GM12873 (cell line): ENCODE measurements at regions not wholly inside any gene's neighbourhood (a gene's known extent, or its start where the extent isn't known, plus 50 kb on each side); places are given as distances from the start of the nearest gene placed in this dataset.

Source experiments
- TF ChIP-seq, protein P1 (sequence below): IDR thresholded peaks from 2 replicates; pipeline ENCODE4 v1.5.1; 2012; ENCODE audit warnings: low read depth, mild to moderate bottlenecking, moderate library complexity, low read length, control low read depth; ENCODE audit not compliant: insufficient read depth; ENCODE audit errors: missing control alignments

DNA sequence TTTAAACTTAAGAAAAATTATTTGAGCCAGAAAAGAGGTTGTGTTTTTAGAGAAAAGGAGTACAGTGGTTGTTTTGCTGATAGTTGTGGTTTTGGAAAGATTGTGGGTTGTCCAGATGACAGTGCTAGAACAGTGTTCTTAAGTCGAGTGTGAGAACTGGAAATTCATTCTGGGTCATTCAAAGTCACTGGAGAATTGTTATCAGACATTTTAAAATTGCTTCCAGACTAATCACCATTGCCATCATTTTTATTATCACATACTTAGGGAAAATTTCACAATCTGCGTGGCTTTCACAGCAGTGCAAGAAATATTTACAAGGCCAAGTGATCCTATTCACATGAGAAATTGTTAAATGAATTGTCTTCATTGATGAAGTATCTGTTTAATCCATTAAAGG is 242.2 kb upstream of the DDI1 start:
- TF ChIP-seq, protein P1, sequence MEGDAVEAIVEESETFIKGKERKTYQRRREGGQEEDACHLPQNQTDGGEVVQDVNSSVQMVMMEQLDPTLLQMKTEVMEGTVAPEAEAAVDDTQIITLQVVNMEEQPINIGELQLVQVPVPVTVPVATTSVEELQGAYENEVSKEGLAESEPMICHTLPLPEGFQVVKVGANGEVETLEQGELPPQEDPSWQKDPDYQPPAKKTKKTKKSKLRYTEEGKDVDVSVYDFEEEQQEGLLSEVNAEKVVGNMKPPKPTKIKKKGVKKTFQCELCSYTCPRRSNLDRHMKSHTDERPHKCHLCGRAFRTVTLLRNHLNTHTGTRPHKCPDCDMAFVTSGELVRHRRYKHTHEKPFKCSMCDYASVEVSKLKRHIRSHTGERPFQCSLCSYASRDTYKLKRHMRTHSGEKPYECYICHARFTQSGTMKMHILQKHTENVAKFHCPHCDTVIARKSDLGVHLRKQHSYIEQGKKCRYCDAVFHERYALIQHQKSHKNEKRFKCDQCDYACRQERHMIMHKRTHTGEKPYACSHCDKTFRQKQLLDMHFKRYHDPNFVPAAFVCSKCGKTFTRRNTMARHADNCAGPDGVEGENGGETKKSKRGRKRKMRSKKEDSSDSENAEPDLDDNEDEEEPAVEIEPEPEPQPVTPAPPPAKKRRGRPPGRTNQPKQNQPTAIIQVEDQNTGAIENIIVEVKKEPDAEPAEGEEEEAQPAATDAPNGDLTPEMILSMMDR: no peak

DNA sequence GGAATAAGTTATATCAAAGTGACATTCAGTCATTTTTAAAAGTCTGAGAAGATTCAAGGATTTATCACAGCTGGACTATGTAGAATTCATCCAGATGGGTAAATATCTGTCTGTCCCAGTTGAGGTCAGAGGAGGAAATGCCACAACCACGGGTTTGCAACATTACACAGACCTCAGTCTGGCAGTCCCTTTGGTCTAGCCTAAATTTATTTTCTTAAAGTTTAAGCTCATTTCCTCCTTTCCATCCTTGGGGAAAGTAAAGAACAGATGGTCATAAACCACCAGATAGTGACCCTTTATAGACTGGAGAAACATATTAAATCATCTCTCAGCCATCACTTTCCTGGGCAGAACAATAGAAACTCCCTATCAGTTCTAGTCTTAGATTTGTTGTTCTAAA is 238.4 kb upstream of the DDI1 start:
- TF ChIP-seq, protein P1: no peak

DNA sequence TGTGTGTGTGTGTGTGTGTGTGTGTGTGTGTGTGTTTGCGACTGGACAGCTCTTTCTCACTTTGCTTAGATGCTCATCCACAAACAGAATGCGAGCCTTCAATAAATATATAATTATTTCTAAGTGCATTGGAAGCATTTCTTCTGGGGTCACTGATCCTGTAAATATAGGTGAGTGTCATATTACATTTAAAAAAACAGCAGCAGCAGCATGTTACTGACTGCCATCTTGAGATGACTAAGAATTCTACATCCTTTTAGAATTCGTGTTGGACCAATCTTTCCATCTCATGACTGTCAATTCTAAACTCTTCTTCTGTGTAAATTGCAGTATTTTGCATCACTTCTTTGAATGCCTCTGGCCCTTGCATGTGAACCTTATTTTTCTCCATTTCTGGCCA is 238.0 kb upstream of the DDI1 start:
- TF ChIP-seq, protein P1: no peak

DNA sequence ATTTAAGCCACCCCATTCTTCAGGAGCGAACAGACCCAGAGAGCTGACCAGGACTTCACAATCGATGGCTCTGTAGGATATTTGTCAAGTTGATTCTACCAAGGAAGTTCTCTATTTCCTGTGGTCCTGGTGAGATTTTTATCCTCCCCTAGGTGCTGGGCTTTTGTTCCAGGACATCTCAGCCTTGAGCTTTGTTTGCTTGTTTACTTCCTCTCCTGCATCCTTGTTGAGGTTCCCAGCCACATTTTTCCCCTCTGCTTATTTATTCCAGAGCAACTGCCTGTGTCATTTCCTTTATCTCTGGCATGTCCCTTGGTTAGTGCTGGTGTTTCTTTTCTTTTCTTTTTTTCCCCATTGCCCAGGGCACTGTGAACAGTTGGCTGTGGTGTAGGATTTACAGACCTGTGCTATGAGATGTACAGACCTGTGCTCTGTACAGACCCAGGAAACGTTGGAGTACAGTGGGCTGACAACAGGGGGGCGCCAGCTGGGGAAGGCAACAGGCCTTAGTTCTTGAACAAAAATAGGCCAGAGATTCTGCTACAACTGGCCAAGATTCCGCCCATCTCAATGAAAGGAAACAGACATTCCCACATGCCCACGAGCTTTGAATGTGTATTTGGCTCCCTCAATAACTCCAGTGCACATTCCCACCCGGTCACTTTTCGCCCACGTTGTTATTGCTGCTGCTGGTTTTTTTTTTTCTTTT is 235.9 kb upstream of the DDI1 start:
- TF ChIP-seq, protein P1: no peak

DNA sequence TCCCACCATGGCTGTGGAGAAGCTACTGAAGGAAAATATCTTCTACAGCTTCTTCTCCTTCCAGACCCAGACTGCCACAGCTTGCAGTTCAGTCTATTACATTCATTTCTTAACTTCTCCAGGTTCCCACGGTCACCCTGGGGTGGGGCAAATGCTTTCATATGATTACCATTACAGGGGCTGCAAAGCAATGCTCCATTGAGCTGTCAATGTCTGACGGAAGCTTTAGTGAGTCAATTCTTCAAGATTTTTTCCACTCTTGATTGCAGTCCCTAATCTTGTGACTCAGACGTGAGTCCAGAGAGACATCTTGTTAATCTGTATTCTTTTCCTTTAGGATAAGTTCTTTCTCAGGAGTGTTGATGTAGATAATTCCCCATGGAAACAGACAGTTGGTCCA is 233.4 kb upstream of the DDI1 start:
- TF ChIP-seq, protein P1: no peak

DNA sequence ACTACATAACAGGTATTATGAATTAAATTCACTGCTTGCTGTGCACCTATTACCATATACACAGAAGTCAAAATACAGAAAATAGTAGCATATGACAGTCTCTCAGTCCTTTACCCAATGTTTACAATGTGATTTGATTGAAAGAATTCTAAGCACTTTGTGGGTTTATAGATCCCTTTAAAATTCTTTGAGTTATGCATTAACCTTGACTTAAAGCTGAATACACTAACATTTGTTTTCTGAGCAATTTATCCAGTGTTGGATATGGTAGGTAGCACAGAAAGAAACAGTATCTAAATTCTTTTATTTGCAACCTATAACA is 230.8 kb upstream of the DDI1 start:
- TF ChIP-seq, protein P1: no peak

DNA sequence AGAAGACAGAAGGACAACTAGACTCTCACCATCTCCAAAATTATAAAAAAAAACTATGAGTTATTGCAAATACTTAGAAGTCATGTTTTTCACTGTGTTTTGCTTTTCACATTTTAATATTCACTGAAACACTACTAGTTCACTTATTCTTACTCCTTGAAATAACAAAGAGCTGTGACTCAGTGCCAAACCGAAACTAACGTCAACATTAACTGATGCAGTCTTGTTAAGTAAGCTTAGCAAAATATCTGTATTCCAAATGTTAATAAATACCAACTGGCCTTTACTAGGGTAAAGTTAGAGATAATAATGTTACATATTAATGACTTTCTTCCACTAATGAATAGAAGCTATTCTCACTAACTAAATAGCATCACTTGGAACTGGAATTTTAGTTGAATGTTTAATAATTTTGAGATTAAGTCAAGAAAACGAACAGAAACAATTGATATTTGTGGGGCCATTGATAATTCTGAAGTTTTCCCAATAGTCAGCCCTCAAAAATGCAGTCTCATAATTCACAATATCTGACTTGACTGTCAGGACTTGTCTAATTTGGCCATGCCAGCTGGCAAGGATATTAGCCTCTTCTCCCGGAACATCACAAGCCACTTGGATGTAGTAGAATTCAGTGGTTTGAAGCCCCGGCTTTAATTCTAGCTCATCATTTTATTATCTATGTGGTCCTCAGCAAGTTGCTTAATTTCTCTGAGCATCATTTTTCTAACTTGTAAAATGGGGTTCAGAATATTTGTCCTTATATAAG is 230.1 kb upstream of the DDI1 start:
- TF ChIP-seq, protein P1: no peak
